Panc1 (cell line): ENCODE measurements at regions not wholly inside any gene's neighbourhood (a gene's known extent, or its start where the extent isn't known, plus 50 kb on each side); places are given as distances from the start of the nearest gene placed in this dataset.

Experiments
- ATAC-seq: fragments of 200-7000 bp; cut with Tn5 transposase; 2 replicates; pipeline ENCODE4 v1.9.1; 2020; ENCODE audit warnings: mild to moderate bottlenecking, moderate library complexity
- BruUV-seq: library from RNA; stranded (reverse); fragments of 400-500 nt; replicated peaks from 2 replicates; lab custom pipeline; 2021; lab: Mats Ljungman, UMichigan
- CTCF ChIA-PET: fragments of 300-600 bp; sonication (Branson Sonifier 250); formaldehyde crosslinking; loops from one replicate; lab custom pipeline; 2022; ENCODE audit warnings: antibody characterized with exemption; lab: Charles Lee
- POLR2A ChIA-PET: fragments of 300-600 bp; sonication (Branson Sonifier 250); formaldehyde crosslinking; loops from one replicate; lab custom pipeline; 2022; ENCODE audit warnings: antibody characterized with exemption; lab: Charles Lee
- DNase-seq: peaks from one replicate; pipeline ENCODE4 v3.0.0-alpha.2; 2010; ENCODE audit warnings: low read depth, low spot score
- H3K27ac ChIP-seq: 2 replicates; pipeline ENCODE4 v1.5.1; 2011; ENCODE audit warnings: mild to moderate bottlenecking, low read length, inconsistent platforms
- H3K27me3 ChIP-seq: fragments of 200-500 bp; sonication (Bioruptor generic); 2 replicates; pipeline ENCODE4 v1.6.0; 2014; ENCODE audit warnings: low read length, inconsistent platforms; ENCODE audit not compliant: control insufficient read depth, insufficient read depth
- H3K36me3 ChIP-seq: fragments of 200-500 bp; sonication (Bioruptor generic); 2 replicates; pipeline ENCODE4 v1.5.1; 2014; ENCODE audit warnings: inconsistent platforms, mild to moderate bottlenecking, low read length, moderate library complexity; ENCODE audit not compliant: control insufficient read depth, insufficient read depth
- H3K4me1 ChIP-seq: 2 replicates; pipeline ENCODE4 v1.5.1; 2011; ENCODE audit warnings: inconsistent platforms, mild to moderate bottlenecking, low read length, moderate library complexity; ENCODE audit not compliant: control insufficient read depth, insufficient read depth
- H3K4me3 ChIP-seq, 2 experiments: 2 replicates each; pipeline ENCODE4 v1.5.1; 2011 to 2012; ENCODE audit warnings: low read depth in 2 of 2, low read length in 2 of 2, mild to moderate bottlenecking in 2 of 2, inconsistent platforms in 1 of 2, moderate library complexity in 1 of 2
- H3K9me3 ChIP-seq: fragments of 200-500 bp; sonication (Bioruptor generic); 2 replicates; pipeline ENCODE4 v1.5.1; 2014; ENCODE audit warnings: low read depth, mild to moderate bottlenecking, inconsistent platforms, low read length, moderate library complexity; ENCODE audit not compliant: control insufficient read depth, insufficient read depth
- POLR2AphosphoS5 ChIP-seq: IDR thresholded peaks from 2 replicates; pipeline ENCODE4 v1.6.1; 2012; ENCODE audit warnings: mild to moderate bottlenecking, low read depth, low read length, moderate library complexity
- SIN3A ChIP-seq: IDR thresholded peaks from 2 replicates; pipeline ENCODE4 v1.6.1; 2012; ENCODE audit warnings: low read depth, mild to moderate bottlenecking, low read length, moderate library complexity, borderline replicate concordance; ENCODE audit not compliant: insufficient read depth
- TCF7L2 ChIP-seq: IDR thresholded peaks from 2 replicates; pipeline ENCODE4 v1.6.1; 2011; ENCODE audit warnings: mild to moderate bottlenecking, low read depth, low read length, inconsistent platforms
- in situ Hi-C: cut with HindIII; loops from 2 replicates; pipeline ENCODE4 v1.10.0; 2016; ENCODE audit warnings: low sequenced_read_pairs, low pct_unique_long_range_greater_than_20kb
- intact Hi-C: fragments of 100-400 bp; cut with micrococcal nuclease; formaldehyde crosslinking; loops from one replicate; pipeline ENCODE4 v1.10.0; 2022; ENCODE audit not compliant: unreplicated experiment
- TF ChIP-seq, protein P1 (sequence below): fragments of 450-650 bp; IDR thresholded peaks from 2 replicates; pipeline ENCODE4 v1.5.1; 2017; ENCODE audit warnings: mild to moderate bottlenecking
- TF ChIP-seq, protein P2 (sequence below), 2 experiments: IDR thresholded peaks; 2 replicates each; pipeline ENCODE4 v1.6.1; 2011 to 2012; ENCODE audit warnings: low read depth in 2 of 2, control low read depth in 1 of 2, low read length in 1 of 2, mild to moderate bottlenecking in 1 of 2, moderate library complexity in 1 of 2; ENCODE audit not compliant: insufficient read depth in 1 of 2

DNA sequence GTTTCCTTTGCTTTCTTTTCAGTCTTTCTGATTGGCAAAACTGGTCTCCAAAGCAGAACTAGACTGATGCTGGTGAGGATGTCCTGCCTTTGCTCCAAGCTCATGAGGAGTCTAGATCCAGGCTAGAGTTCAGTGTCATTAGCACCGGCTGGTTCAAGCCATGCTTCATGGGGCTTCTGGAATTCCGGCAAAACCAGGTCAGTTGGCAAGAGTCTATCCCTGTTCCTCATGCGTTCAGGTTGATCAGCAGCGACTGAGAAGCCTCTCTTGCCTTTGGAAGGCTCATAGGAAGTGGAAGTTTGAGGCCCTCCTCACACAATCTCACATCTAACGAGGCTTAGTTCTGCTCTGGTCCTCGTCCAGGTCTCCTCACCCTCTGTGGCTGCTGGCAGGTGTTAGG is 194.3 kb downstream of the HS3ST3A1 start:
- no peak for TF ChIP-seq SIN3A
- no peak for TF ChIP-seq TCF7L2
- TF ChIP-seq, protein P1, sequence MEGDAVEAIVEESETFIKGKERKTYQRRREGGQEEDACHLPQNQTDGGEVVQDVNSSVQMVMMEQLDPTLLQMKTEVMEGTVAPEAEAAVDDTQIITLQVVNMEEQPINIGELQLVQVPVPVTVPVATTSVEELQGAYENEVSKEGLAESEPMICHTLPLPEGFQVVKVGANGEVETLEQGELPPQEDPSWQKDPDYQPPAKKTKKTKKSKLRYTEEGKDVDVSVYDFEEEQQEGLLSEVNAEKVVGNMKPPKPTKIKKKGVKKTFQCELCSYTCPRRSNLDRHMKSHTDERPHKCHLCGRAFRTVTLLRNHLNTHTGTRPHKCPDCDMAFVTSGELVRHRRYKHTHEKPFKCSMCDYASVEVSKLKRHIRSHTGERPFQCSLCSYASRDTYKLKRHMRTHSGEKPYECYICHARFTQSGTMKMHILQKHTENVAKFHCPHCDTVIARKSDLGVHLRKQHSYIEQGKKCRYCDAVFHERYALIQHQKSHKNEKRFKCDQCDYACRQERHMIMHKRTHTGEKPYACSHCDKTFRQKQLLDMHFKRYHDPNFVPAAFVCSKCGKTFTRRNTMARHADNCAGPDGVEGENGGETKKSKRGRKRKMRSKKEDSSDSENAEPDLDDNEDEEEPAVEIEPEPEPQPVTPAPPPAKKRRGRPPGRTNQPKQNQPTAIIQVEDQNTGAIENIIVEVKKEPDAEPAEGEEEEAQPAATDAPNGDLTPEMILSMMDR: no peak
- TF ChIP-seq, protein P2, sequence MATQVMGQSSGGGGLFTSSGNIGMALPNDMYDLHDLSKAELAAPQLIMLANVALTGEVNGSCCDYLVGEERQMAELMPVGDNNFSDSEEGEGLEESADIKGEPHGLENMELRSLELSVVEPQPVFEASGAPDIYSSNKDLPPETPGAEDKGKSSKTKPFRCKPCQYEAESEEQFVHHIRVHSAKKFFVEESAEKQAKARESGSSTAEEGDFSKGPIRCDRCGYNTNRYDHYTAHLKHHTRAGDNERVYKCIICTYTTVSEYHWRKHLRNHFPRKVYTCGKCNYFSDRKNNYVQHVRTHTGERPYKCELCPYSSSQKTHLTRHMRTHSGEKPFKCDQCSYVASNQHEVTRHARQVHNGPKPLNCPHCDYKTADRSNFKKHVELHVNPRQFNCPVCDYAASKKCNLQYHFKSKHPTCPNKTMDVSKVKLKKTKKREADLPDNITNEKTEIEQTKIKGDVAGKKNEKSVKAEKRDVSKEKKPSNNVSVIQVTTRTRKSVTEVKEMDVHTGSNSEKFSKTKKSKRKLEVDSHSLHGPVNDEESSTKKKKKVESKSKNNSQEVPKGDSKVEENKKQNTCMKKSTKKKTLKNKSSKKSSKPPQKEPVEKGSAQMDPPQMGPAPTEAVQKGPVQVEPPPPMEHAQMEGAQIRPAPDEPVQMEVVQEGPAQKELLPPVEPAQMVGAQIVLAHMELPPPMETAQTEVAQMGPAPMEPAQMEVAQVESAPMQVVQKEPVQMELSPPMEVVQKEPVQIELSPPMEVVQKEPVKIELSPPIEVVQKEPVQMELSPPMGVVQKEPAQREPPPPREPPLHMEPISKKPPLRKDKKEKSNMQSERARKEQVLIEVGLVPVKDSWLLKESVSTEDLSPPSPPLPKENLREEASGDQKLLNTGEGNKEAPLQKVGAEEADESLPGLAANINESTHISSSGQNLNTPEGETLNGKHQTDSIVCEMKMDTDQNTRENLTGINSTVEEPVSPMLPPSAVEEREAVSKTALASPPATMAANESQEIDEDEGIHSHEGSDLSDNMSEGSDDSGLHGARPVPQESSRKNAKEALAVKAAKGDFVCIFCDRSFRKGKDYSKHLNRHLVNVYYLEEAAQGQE (IDR thresholded peaks at IDR 0.05; ENCODE audit: insufficient read depth in 1 of 2, low read depth in 2 of 2, low read length in 1 of 2): no peak
- TF ChIP-seq POLR2AphosphoS5: no peak
- Histone ChIP-seq H3K4me3 (no peak overlapping the region), H3K9me3 (no peaks in the 10 kb centered on the region), H3K27me3 (no peaks in the 10 kb centered on the region), H3K27ac (no peak overlapping the region), H3K36me3 (no peaks in the 10 kb centered on the region), H3K4me1 (no peaks in the 10 kb centered on the region)
- ChIA-PET POLR2A (no interaction called here), CTCF (no interaction called here)
- DNase-seq (no peak), ATAC-seq (no peak)
- in situ Hi-C loops: no loop called here
- intact Hi-C loops: no loop called here
- BruUV-seq: no TSS peak

DNA sequence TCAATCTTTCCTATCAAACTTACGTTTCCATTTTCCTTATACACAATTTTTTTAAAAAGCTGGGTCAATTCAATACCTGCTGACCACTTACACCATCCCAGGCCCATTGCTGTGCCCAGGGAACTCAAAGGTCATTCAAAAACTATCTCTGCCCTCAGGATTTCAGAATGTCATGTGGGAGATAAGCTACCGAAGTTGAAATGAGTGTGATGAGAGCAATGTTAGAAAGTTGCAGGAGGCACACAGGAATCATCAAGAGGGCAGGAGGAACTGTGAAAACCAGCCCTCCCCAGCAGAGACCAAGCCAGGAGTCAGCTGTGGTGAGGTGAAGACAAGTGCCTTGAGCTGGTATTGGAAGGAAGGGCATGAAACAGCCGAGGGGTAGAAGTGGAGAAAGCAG is 195.9 kb downstream of the HS3ST3A1 start:
- CTCF ChIA-PET: no interaction called here
- no peaks in the 10 kb centered on the region for H3K27me3 ChIP-seq
- no peaks in the 10 kb centered on the region for H3K9me3 ChIP-seq
- no peaks in the 10 kb centered on the region for H3K36me3 ChIP-seq
- no peak for TF ChIP-seq SIN3A
- no peak for TF ChIP-seq TCF7L2
- TF ChIP-seq, protein P1: no peak
- TF ChIP-seq, protein P2 (IDR thresholded peaks at IDR 0.05; ENCODE audit: insufficient read depth in 1 of 2, low read depth in 2 of 2, low read length in 1 of 2): no peak
- TF ChIP-seq POLR2AphosphoS5: no peak
- POLR2A ChIA-PET: no interaction called here
- intact Hi-C loops (no loop called here), in situ Hi-C loops (no loop called here)
- no peaks in the 10 kb centered on the region for H3K4me1 ChIP-seq
- no peak for ATAC-seq
- no peak overlapping the region for H3K4me3 ChIP-seq
- DNase-seq: no peak
- H3K27ac ChIP-seq: no peak overlapping the region
- no TSS peak for BruUV-seq
